Lower lobe of right lung (tissue), 2 donors: ENCODE measurements at regions not wholly inside any gene's neighbourhood (a gene's known extent, or its start where the extent isn't known, plus 50 kb on each side); places are given as distances from the start of the nearest gene placed in this dataset.

Source experiments
- ATAC-seq, 2 donors: fragments of 200-7000 bp; cut with Tn5 transposase; one replicate each; pipeline ENCODE4 v1.9.1; 2020 to 2022; ENCODE audit warnings: mild to moderate bottlenecking in 2 of 2, moderate library complexity in 2 of 2
- DNase-seq: peaks from one replicate; pipeline ENCODE4 v3.0.0-alpha.2; 2020
- H3K27ac ChIP-seq: fragments of 200-600 bp; one replicate; pipeline ENCODE4 v1.8.0; 2022
- H3K27me3 ChIP-seq: fragments of 200-600 bp; one replicate; pipeline ENCODE4 v1.8.0; 2022; ENCODE audit warnings: low read depth
- H3K36me3 ChIP-seq: fragments of 200-600 bp; one replicate; pipeline ENCODE4 v1.8.0; 2022; ENCODE audit warnings: mild to moderate bottlenecking
- H3K4me1 ChIP-seq: fragments of 200-600 bp; one replicate; pipeline ENCODE4 v1.8.0; 2022
- H3K4me3 ChIP-seq: fragments of 200-600 bp; one replicate; pipeline ENCODE4 v1.8.0; 2022; ENCODE audit warnings: mild to moderate bottlenecking
- H3K9me3 ChIP-seq: fragments of 200-600 bp; one replicate; pipeline ENCODE4 v1.8.0; 2022
- CTCF ChIP-seq: fragments of 200-600 bp; IDR thresholded peaks from one replicate; pipeline ENCODE4 v1.8.0; 2022; ENCODE audit warnings: antibody characterized with exemption, mild to moderate bottlenecking
- intact Hi-C: fragments of 100-400 bp; cut with DNase I; formaldehyde crosslinking; loops from one replicate; pipeline ENCODE4 v1.11.0; 2022
- donor health status: DM: no; HTN: yes; CAD: no; lungs with severe emphysema.

GRCh38 chr11:92484570-92484969, 260.0 kb downstream of the FAT3 start:
- no peak overlapping the region for H3K4me3 ChIP-seq

GRCh38 chr11:92489826-92490399, 265.3 kb downstream of the FAT3 start:
- no peak for TF ChIP-seq CTCF
- H3K4me3 ChIP-seq: no peak overlapping the region
- no peak for ATAC-seq
- no peaks in the 10 kb centered on the region for H3K27me3 ChIP-seq
- no peak for DNase-seq
- no peaks in the 10 kb centered on the region for H3K36me3 ChIP-seq
- H3K27ac ChIP-seq: no peak overlapping the region
- no peaks in the 10 kb centered on the region for H3K9me3 ChIP-seq
- H3K4me1 ChIP-seq: no peaks in the 10 kb centered on the region
- intact Hi-C loops: no loop called here

More at GRCh38 chr11:92484570-92484969, 260.0 kb downstream of the FAT3 start:
- no peaks in the 10 kb centered on the region for H3K27me3 ChIP-seq
- H3K36me3 ChIP-seq: no peaks in the 10 kb centered on the region
- TF ChIP-seq CTCF: no peak
- DNase-seq (no peak), ATAC-seq (no peak)
- no peaks in the 10 kb centered on the region for H3K4me1 ChIP-seq
- no peaks in the 10 kb centered on the region for H3K9me3 ChIP-seq
- H3K27ac ChIP-seq: no peak overlapping the region
- intact Hi-C loops: no loop called here

- no peak for TF ChIP-seq CTCF
- DNase-seq (no peak), ATAC-seq (no peak)
- H3K27me3 ChIP-seq: no peaks in the 10 kb centered on the region
- H3K4me3 ChIP-seq: no peak overlapping the region
- H3K9me3 ChIP-seq: no peaks in the 10 kb centered on the region
- H3K4me1 ChIP-seq: no peaks in the 10 kb centered on the region
- H3K36me3 ChIP-seq: no peaks in the 10 kb centered on the region
- no peak overlapping the region for H3K27ac ChIP-seq
- intact Hi-C loops: no loop called here
Measured at GRCh38 chr11:92492372-92492771, 267.8 kb downstream of the FAT3 start.

- H3K36me3 ChIP-seq: no peaks in the 10 kb centered on the region
- H3K27ac ChIP-seq: no peak overlapping the region
- no peak overlapping the region for H3K4me3 ChIP-seq
- ATAC-seq (no peak), DNase-seq (no peak)
- H3K9me3 ChIP-seq: no peaks in the 10 kb centered on the region
- no peaks in the 10 kb centered on the region for H3K27me3 ChIP-seq
- H3K4me1 ChIP-seq: no peaks in the 10 kb centered on the region
- no peak for TF ChIP-seq CTCF
- intact Hi-C loops: no loop called here
Measured at GRCh38 chr11:92495107-92495793, 270.6 kb downstream of the FAT3 start.

- intact Hi-C loops: no loop called here
- ATAC-seq: no peak
Measured at GRCh38 chr11:92500453-92500852, 275.8 kb downstream of the FAT3 start.

More at GRCh38 chr11:92500453-92500852, 275.8 kb downstream of the FAT3 start:
- no peaks in the 10 kb centered on the region for H3K4me1 ChIP-seq
- TF ChIP-seq CTCF: no peak
- no peak overlapping the region for H3K27ac ChIP-seq
- H3K4me3 ChIP-seq: no peak overlapping the region
- no peaks in the 10 kb centered on the region for H3K36me3 ChIP-seq
- H3K9me3 ChIP-seq: no peaks in the 10 kb centered on the region
- H3K27me3 ChIP-seq: no peaks in the 10 kb centered on the region
- DNase-seq: no peak
